Left lung (tissue), 4 donors: ENCODE measurements at regions not wholly inside any gene's neighbourhood (a gene's known extent, or its start where the extent isn't known, plus 50 kb on each side); places are given as distances from the start of the nearest gene placed in this dataset.

Source experiments
- ATAC-seq: fragments of 200-7000 bp; cut with Tn5 transposase; one replicate; pipeline ENCODE4 v1.9.1; 2020; ENCODE audit warnings: moderate library complexity
- DNase-seq, 4 donors: peaks; one replicate each; pipeline ENCODE4 v3.0.0-alpha.2; 2013 to 2020
- H3K27ac ChIP-seq, 2 donors: fragments of 200-600 bp; sonication (generic) in 1 of 2; one replicate each; pipeline versions ENCODE4 v1.5.0 to v1.8.0; 2020 to 2021
- H3K27me3 ChIP-seq, 2 donors: fragments of 200-600 bp; sonication (generic) in 1 of 2; one replicate each; pipeline versions ENCODE4 v1.5.0 to v1.8.0; 2020 to 2021
- H3K36me3 ChIP-seq, 2 donors: fragments of 200-600 bp; sonication (generic) in 1 of 2; one replicate each; pipeline versions ENCODE4 v1.5.0 to v1.8.0; 2020 to 2021
- H3K4me1 ChIP-seq, 2 donors: fragments of 200-600 bp; one replicate each; pipeline ENCODE4 v1.8.0; 2021
- H3K4me3 ChIP-seq, 2 donors: fragments of 200-600 bp; sonication (generic) in 1 of 2; one replicate each; pipeline versions ENCODE4 v1.5.0 to v1.8.0; 2020 to 2021; ENCODE audit warnings: mild to moderate bottlenecking in 1 of 2
- H3K9me3 ChIP-seq, 2 donors: fragments of 200-600 bp; sonication (generic) in 1 of 2; one replicate each; pipeline versions ENCODE4 v1.5.0 to v1.8.0; 2020 to 2021
- intact Hi-C, 2 donors: fragments of 100-400 bp; cut with DNase I; formaldehyde crosslinking; loops; one replicate each; pipeline versions ENCODE4 v1.11.2 to v1.14.2; 2022
- TF ChIP-seq, protein P1 (sequence below), 2 donors: fragments of 200-600 bp; sonication (generic) in 1 of 2; IDR thresholded peaks; one replicate each; pipeline versions ENCODE4 v1.5.0 to v1.8.0; 2021; ENCODE audit warnings: antibody characterized with exemption in 2 of 2
- donor health status: DM: no; HTN: yes; CAD: no.
- donor health status: DM: no; HTN: no; CAD: no.

DNA sequence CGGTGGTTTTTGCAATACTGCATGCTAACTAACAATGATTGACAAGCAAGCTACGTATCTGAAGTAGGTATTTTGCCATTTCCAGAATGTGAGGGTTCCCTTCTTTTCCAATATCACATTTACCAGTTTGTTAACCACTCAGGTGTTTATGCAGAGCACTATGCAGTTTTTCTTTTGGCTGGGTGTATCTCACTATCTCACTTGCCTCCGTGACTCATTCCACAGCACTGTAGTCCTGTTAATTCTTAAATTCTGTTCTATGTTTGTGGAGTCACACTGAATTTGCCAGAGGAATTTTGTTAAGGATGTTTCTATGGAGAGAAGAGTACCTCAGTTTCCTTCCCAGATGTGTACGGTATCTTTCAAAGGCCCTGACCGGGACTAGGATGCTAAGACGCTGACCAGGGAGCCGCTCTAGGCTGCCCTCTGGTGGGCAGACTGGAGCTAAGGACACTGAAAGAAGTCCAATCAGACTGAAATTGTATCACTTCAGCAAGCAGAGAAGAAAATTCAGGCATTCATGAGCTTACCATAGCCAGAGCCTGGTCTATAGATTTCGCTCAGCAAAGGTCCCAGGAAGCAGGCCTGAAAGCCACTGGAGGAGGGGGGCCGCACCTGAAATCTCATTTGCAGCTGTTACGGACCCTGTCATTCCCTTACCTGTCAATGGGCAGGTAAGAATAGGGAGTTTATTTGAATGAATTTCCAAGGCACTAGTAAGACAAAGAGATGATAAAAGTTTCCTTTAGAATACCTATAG lies 388.4 kb upstream of the SPOCK3 start:
- TF ChIP-seq, protein P1, sequence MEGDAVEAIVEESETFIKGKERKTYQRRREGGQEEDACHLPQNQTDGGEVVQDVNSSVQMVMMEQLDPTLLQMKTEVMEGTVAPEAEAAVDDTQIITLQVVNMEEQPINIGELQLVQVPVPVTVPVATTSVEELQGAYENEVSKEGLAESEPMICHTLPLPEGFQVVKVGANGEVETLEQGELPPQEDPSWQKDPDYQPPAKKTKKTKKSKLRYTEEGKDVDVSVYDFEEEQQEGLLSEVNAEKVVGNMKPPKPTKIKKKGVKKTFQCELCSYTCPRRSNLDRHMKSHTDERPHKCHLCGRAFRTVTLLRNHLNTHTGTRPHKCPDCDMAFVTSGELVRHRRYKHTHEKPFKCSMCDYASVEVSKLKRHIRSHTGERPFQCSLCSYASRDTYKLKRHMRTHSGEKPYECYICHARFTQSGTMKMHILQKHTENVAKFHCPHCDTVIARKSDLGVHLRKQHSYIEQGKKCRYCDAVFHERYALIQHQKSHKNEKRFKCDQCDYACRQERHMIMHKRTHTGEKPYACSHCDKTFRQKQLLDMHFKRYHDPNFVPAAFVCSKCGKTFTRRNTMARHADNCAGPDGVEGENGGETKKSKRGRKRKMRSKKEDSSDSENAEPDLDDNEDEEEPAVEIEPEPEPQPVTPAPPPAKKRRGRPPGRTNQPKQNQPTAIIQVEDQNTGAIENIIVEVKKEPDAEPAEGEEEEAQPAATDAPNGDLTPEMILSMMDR (IDR thresholded peaks at IDR 0.05) = peak; percentile 45 to 58
- no peak overlapping the region for H3K4me3 ChIP-seq
- H3K27ac ChIP-seq = no peak overlapping the region
- DNase-seq (peak; percentile 18 to 62 (median 46)), ATAC-seq (peak; percentile 85)
- no peaks in the 10 kb centered on the region for H3K4me1 ChIP-seq
- H3K27me3 ChIP-seq = no peaks in the 10 kb centered on the region
- no peaks in the 10 kb centered on the region for H3K9me3 ChIP-seq
- intact Hi-C loops = no loop called here
- no peaks in the 10 kb centered on the region for H3K36me3 ChIP-seq

DNA sequence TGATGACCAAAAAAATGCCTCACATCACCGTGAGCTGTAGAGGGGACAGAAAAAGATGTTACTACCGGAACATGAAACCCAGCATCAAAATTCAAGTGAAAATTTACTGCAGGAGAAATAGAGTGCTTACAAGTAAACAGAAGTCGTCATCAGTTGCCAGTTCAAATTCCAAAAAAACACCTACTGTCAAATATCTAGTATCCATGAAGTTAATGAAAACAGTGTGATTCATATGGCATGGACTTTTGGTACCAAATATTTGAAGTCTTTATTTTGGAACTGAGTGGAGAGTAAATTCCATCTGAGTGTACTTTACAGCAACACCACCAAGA lies 388.9 kb upstream of the SPOCK3 start:
- H3K36me3 ChIP-seq = no peaks in the 10 kb centered on the region
- ATAC-seq (no peak), DNase-seq (no peak)
- no peaks in the 10 kb centered on the region for H3K27me3 ChIP-seq
- no peaks in the 10 kb centered on the region for H3K9me3 ChIP-seq
- H3K27ac ChIP-seq = no peak overlapping the region
- TF ChIP-seq, protein P1 (IDR thresholded peaks at IDR 0.05) = no peak
- no peaks in the 10 kb centered on the region for H3K4me1 ChIP-seq
- intact Hi-C loops = no loop called here
- H3K4me3 ChIP-seq = no peak overlapping the region

DNA sequence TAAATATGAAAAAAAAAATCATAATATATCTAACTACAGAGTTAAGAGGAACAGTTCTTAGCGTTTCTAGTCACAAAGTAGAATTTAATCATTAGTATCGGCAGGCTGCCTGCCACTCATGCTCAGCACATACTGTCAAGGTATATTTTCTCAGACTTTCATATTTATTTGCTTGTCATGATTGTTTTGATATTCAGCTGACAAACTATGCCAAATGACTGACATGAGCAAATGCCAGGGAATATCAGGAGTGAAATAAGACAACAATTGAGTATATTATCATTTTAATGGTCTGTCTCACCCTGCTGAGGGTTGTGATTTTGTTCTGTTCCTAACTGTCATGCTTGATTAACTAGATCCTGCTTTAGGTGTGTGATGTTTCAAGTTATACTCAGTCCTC lies 395.0 kb upstream of the SPOCK3 start:
- ATAC-seq = no peak

DNA sequence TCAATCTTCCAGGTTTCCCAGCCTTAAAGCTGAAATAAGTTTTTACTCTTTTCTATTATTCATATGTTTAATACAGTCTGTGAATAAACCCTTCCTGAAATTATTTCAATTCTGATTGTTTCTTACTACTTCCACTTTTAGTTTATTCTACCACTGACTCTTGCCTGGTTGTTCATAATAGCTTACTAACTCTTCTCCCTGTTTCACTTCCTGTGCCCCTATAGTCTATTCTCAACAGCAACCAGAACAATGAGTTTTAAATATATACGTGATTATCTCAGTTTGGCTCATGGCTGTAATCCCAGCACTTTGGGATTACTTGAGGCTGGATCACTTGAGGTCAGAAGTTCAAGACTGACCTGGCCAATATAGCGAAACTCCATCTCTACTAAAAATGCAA lies 408.0 kb upstream of the SPOCK3 start:
- intact Hi-C loops = no loop called here
- TF ChIP-seq, protein P1 (IDR thresholded peaks at IDR 0.05) = no peak
- no peak for ATAC-seq
- no peak for DNase-seq
- Histone ChIP-seq H3K27me3 (no peaks in the 10 kb centered on the region), H3K9me3 (peaks cover 0 to 4% of the 10 kb centered on the region in 2 donors), H3K4me3 (no peak overlapping the region), H3K27ac (no peak overlapping the region), H3K4me1 (no peaks in the 10 kb centered on the region), H3K36me3 (no peaks in the 10 kb centered on the region)

More for the DNA sequence above, 395.0 kb upstream of the SPOCK3 start:
- no peaks in the 10 kb centered on the region for H3K36me3 ChIP-seq
- H3K4me1 ChIP-seq = no peaks in the 10 kb centered on the region
- H3K27ac ChIP-seq = no peak overlapping the region
- H3K4me3 ChIP-seq = no peak overlapping the region
- intact Hi-C loops = no loop called here
- H3K27me3 ChIP-seq = no peaks in the 10 kb centered on the region
- TF ChIP-seq, protein P1 (IDR thresholded peaks at IDR 0.05) = no peak
- peaks cover 0 to 8% of the 10 kb centered on the region in 2 donors for H3K9me3 ChIP-seq
- DNase-seq = no peak

DNA sequence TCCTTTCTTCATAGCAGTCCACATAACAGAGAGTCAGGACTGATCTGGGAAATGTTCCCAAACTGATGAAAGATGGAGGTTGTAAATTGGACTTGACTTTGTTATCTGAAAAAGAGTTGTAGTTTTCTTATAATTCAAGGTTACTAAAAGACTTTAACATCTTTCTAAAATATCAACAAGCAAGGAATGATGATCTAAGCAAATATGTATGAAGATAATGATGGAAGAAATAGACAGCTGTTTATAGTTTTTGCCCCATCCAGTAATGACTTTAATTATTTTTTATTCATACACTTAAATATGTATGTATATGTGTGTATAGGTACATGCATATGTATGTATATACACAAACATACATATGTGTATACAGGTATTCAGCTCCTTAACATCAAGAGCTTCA lies 411.1 kb upstream of the SPOCK3 start:
- Histone ChIP-seq H3K4me3 (no peak overlapping the region), H3K27ac (no peak overlapping the region), H3K4me1 (no peaks in the 10 kb centered on the region), H3K27me3 (no peaks in the 10 kb centered on the region), H3K9me3 (peaks cover 0 to 5% of the 10 kb centered on the region in 2 donors), H3K36me3 (no peaks in the 10 kb centered on the region)
- ATAC-seq (no peak), DNase-seq (no peak)
- intact Hi-C loops = no loop called here
- TF ChIP-seq, protein P1 (IDR thresholded peaks at IDR 0.05) = no peak
